HG03135 (cell line): ENCODE measurements at regions not wholly inside any gene's neighbourhood (a gene's known extent, or its start where the extent isn't known, plus 50 kb on each side); places are given as distances from the start of the nearest gene placed in this dataset.

Experiments used
- ATAC-seq: cut with Tn5 transposase; IDR thresholded peaks from one replicate; pipeline ENCODE4 v1.9.1; 2021; ENCODE audit warnings: mild to moderate bottlenecking, moderate library complexity; ENCODE audit not compliant: unreplicated experiment

- ATAC-seq = no peak
These were observed 210.1 kb downstream of the PCDH7 start for GRCh38 chr4:30930276-30930675.

DNA sequence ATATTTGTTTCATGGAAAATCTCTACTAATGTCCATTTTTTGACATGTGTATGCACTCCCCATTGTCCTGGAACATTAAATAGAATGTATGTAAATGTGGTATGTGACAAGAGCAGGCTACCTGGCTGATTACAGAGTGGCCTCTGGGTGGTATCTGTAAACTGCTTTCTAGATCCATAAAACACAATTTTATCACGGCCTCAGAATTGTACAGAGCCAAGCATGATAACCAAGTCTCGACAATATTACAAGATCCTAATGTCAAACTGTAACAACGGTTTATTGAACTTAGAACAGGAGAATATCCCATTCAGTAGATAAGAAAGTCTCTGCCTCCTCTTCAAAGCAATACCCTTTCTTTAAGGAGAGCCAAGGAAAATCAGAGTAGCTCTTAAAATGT lies 212.4 kb downstream of the PCDH7 start:
- no peak for ATAC-seq

GRCh38 chr4:30939069-30939468 lies 218.9 kb downstream of the PCDH7 start:
- no peak for ATAC-seq

DNA sequence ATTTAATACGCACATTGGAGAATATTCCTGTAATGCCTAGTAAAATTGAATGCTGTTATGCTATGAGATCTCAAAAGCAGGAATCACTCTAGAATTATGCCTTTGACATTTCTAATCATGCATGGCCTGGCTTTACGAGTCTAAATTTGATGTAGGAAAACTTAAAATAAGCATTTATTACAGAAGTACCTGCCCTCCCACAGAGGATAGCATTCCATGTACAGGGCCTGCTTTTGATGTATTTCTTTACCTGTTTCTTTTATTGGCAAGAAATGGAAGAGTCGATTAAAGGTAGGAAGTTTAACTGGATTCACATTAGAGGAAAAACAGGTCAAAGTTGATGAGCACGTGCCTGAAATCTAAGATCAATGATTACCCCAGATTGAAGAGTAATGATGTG lies 219.5 kb downstream of the PCDH7 start:
- no peak for ATAC-seq

GRCh38 chr4:30941641-30942040 lies 221.5 kb downstream of the PCDH7 start:
- ATAC-seq = no peak

DNA sequence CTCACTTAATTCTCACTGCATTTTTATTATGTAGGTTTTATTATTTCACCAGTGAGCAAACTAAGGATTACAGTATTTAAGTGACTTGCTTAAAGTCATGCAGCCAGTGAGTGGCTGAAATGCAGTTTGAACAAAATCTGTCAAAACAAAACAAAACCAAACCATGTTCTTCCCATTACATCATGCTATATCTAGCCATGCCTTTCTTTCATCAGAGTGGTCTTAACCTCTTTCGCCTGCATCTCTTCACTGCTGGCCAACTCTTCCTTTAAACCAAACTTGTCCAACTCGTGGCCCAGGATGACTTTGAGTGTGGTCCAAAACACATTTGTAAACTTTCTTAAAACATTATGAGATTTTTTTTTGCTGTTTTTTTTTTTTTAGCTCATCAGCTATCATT lies 223.2 kb downstream of the PCDH7 start:
- ATAC-seq = no peak

DNA sequence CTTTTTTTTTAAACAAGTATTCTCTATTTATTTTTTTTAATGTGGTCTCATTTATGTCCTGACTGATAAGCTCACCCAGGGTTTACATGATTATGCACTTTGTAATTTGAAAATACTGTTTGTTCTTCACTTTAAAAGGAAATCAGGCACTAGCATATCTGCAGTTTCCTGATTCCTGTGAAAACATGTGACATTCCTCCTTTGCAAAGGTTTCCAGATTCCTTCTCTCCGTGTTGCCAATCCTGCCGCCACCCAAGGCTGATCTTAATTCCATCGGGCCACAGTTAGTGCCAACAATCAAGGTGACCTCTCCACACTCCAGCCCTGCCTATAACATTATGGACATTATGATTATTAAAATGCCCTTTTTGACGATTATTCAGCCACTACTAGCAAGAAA lies 225.4 kb downstream of the PCDH7 start:
- ATAC-seq = no peak

GRCh38 chr4:30946288-30946687 lies 226.1 kb downstream of the PCDH7 start:
- no peak for ATAC-seq

DNA sequence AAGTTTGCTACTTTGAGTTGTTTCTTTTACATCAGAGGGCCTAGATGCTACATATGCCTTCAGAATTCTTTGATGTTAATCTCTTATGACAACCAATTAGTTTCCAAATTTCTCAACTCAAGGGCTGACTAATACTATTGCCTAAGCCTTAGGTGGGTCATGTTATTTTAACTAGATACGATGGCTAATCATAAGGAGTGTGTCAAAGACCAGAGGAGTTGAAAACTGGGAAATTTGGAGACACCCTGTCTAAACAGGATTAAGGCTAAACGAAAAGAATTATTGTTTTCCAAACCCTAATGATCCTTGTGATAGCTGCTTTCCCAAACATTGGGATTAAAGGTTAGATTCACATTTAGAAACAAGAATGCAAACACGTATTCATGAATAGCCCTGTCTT lies 228.5 kb downstream of the PCDH7 start:
- no peak for ATAC-seq

DNA sequence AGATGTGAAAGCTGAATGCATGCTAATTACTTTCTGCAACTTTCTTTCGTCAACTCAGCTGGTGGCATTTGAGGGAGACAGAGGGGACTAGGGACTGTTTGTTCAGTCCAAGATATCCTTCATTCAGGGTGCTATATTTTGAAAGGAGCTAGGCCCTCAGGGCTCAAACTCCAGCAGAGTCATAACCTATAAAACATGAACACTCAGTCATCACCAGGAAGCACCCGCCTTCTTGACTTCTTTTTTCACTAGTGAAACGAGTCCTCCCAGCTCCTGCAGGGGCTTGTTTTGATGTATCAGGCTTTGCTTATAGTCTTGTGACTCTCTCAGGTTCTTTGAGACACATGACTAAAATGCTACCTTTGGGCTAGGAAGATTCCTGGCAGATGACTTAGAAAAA lies 230.6 kb downstream of the PCDH7 start:
- ATAC-seq = no peak

GRCh38 chr4:30952526-30953219 lies 232.5 kb downstream of the PCDH7 start:
- ATAC-seq = no peak

GRCh38 chr4:30953799-30954198 lies 233.6 kb downstream of the PCDH7 start:
- no peak for ATAC-seq

DNA sequence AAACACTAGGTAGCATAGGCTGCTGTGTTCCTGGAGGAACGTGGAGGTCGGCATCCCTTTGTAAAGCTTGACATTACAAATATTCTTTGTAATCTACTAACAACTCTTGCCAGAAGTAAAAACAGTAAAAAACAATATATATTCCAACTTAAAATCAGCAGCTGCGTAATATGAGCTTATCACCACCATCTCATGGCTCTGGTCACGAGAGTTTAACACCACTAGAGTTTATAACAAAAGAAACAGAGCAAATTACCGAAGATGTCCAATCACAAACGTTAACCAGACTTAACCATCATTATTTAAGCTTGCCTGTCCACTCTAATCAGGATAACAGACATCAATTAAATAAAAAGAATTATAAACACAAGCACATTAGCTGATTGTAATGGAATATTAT lies 236.7 kb downstream of the PCDH7 start:
- no peak for ATAC-seq

- no peak for ATAC-seq
These were observed 237.5 kb downstream of the PCDH7 start for GRCh38 chr4:30957706-30958105.

DNA sequence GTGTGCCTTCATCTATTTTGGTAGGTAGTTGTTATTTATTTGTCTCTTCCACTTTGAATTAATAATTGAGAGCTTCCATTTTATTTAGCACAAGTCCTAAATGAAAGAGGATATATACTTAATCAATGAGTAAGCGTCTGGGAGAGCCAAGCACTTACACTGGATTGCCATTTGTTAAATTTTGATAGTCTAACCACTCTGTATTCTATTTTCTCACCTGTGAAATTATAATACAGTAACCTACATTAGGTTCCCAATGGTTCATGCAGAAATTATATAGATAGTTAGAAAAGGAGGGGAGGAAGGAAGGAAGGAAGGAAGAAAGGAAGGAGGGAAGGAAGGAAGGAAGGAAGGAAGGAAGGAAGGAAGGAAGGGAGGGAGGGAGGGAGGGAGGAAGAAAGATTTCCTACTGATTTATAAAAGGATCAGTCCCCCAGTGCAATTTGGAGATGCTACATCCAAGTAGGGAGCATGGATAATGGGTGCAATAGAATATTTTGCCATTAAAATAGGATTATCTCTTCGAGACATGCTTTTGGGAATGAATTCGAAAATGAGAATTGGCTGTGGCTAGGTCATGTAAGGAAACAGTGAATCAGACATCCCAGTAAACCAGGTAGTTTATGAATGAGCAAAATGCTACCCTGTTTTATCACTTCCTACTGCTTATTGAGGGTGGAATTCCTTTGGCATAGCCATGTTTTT lies 239.8 kb downstream of the PCDH7 start:
- ATAC-seq = no peak

- ATAC-seq = no peak
These were observed 242.8 kb downstream of the PCDH7 start for GRCh38 chr4:30962939-30963338.

DNA sequence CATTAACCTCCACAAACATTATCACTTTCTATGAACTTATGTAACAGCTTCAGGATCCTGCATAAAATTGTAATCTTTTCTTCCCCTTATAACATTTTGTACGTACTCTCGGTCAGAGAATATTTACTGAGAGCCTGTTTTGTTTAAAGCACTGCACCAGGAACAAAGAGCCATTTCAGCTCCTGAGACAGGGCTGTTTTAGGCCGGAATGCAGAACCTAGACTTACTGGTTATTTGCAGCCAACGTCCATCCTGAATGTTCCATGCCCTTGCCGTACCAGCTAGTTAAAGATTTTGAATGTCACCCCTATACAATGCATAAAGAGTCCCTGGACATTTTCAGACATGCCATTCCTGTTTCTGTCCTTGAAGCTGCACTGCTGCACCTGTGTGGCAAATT lies 248.8 kb downstream of the PCDH7 start:
- ATAC-seq = no peak

DNA sequence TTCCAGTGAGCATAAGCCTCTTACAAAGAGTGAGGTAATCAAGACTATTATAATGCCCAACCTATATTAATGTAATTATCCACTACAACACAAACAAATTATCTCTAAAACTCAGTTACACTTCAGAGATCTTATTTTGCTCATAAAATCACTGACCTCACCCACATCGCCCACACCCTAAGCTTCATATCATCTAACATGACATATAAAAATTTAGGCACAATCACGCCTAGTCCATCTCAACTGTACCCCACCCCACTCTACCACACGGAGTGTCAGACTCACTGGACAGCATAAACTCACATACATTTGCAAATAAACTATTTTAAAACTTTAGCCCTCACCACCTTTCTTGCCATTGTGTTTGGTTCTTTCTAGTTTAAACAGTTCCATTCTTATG lies 252.4 kb downstream of the PCDH7 start:
- ATAC-seq = no peak

GRCh38 chr4:30973993-30974392 lies 253.8 kb downstream of the PCDH7 start:
- no peak for ATAC-seq

GRCh38 chr4:30979402-30979801 lies 259.2 kb downstream of the PCDH7 start:
- ATAC-seq = no peak

- peak; percentile 59 for ATAC-seq
These were observed 269.3 kb downstream of the PCDH7 start for GRCh38 chr4:30989508-30989907.

DNA sequence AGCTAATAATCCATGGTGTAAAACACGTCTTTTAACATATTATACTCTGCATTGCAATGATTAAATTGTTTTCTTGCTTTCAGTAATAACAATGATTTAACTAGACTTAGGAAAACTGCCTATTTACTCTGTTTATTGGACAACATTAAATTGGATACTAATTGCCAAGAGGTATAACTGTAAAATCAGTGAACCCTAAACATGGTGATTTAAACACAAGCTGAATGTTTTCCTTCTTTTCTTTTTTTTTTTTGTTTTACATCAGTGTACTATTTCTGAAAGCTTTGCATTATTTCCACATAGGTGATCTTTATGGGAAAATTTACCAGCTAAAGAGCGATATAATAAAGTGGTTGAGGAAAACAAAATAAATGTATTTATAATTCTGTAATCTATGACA lies 276.7 kb downstream of the PCDH7 start:
- no peak for ATAC-seq

- ATAC-seq = no peak
These were observed 284.9 kb downstream of the PCDH7 start for GRCh38 chr4:31005037-31005436.
